ENCODE measurements at regions not wholly inside any gene's neighbourhood (a gene's known extent, or its start where the extent isn't known, plus 50 kb on each side); places are given as distances from the start of the nearest gene placed in this dataset.

DNA sequence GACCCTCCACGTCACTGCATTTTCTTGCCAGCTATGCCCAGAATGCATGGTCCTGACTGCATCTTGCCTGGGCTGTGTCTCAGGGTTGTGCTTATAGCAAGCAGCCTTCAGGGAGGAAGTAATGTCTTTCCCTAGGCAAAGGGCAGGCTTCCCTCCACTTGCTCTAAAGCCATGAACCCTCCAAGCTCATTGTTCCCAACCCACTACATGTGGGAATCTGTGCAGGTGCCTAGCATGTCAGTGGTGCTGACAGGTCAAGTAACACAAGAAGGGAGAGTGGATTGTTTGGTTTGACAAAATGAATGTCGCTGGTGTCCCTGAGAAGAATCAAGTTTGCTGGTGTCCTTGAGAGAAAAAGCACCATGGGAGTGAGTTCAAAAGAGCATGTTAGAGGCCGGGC lies 53.9 kb upstream of the UCN3 start:
- DNase-seq (ENCODE audit: low read depth), result no peak

DNA sequence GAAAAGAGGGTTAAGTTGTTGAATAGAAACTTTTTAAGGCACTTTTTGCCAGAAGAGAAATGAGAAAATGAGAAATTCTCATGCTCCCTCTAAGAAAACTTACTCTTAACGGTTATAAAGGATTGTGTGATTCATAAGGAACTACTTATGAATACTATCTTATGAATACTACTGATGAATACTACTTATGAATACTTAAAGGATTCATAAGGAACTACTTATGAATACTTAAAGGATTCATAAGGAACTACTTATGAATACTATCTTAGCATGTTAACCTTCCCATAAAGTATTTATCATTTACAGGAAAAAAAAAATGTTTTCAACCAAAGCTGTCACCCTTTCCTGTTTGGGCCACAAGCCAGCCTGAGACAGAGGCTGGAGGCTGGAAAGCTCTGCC lies 53.1 kb upstream of the UCN3 start:
- no peak for DNase-seq (ENCODE audit: low read depth)

DNA sequence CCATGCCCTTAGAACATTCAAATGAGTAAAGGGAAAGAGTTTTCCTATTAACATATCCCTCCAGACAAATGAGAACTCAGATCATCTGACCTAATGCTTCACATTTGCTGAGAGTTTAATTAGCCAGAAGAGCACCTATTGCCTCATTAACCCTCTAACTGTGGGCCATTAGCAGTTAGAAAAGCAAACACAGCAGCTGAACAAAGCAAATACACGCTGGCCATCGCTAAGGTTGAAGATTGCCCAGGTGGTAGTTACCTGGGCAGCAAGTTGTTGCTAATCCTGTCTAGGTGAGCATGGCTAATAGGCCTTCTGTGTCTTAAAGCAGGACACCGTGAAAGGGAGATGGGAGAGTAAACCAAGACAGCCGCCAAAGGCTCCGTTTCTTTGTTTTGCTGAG lies 49.9 kb upstream of the UCN3 start:
- no peak for DNase-seq (ENCODE audit: low read depth)

All from activated T-cell treated with anti-CD3 and anti-CD28 coated beads for 48 hours (primary cell).